Central memory CD8-positive, alpha-beta T cell (primary cell): ENCODE measurements at regions not wholly inside any gene's neighbourhood (a gene's known extent, or its start where the extent isn't known, plus 50 kb on each side); places are given as distances from the start of the nearest gene placed in this dataset.

Experiments used
- ATAC-seq: fragments of 150-1000 bp; cut with Tn5 transposase; replicated peaks from 2 replicates; pipeline ENCODE4 v1.10.0; 2022; ENCODE audit warnings: mild to moderate bottlenecking, moderate FRiP score, moderate number of reproducible peaks; ENCODE audit not compliant: poor library complexity, severe bottlenecking; ENCODE audit errors: extremely low read depth
- DNase-seq, 2 donors: peaks; one replicate each; pipeline ENCODE4 v3.0.0; 2021; ENCODE audit warnings: low spot score in 2 of 2
- H3K27ac Mint-ChIP-seq: one replicate; pipeline ENCODE4 v1.8.0; 2022; ENCODE audit warnings: low read depth, mild to moderate bottlenecking, moderate library complexity, mixed read lengths
- H3K27me3 Mint-ChIP-seq: one replicate; pipeline ENCODE4 v1.8.0; 2022; ENCODE audit warnings: mixed read lengths
- H3K36me3 Mint-ChIP-seq: one replicate; pipeline ENCODE4 v1.8.0; 2022; ENCODE audit warnings: mild to moderate bottlenecking, moderate library complexity, mixed read lengths; ENCODE audit not compliant: insufficient read depth
- H3K4me1 Mint-ChIP-seq: one replicate; pipeline ENCODE4 v1.8.0; 2022; ENCODE audit warnings: mixed read lengths
- H3K4me3 Mint-ChIP-seq: one replicate; pipeline ENCODE4 v1.8.0; 2022; ENCODE audit warnings: mild to moderate bottlenecking, moderate library complexity, mixed read lengths
- H3K9me3 Mint-ChIP-seq: one replicate; pipeline ENCODE4 v1.8.0; 2022; ENCODE audit warnings: mixed read lengths

GRCh38 chr5:61268871-61269270 lies 63.2 kb upstream of the ZSWIM6 start:
- H3K4me3 Mint-ChIP-seq: no peak overlapping the region
- ATAC-seq (no peak), DNase-seq (no peak)
- peaks cover 6% of the 10 kb centered on the region for H3K4me1 Mint-ChIP-seq
- no peak overlapping the region for H3K27ac Mint-ChIP-seq
- H3K36me3 Mint-ChIP-seq: no peaks in the 10 kb centered on the region
- peaks cover 27% of the 10 kb centered on the region for H3K27me3 Mint-ChIP-seq
- no peaks in the 10 kb centered on the region for H3K9me3 Mint-ChIP-seq

GRCh38 chr5:61270510-61271165 lies 61.4 kb upstream of the ZSWIM6 start:
- ATAC-seq: no peak
- Mint-ChIP-seq H3K4me3 (no peak overlapping the region), H3K27me3 (peaks cover 18% of the 10 kb centered on the region), H3K4me1 (peaks cover 6% of the 10 kb centered on the region), H3K36me3 (no peaks in the 10 kb centered on the region), H3K9me3 (no peaks in the 10 kb centered on the region), H3K27ac (no peak overlapping the region)
- no peak for DNase-seq

- DNase-seq (no peak), ATAC-seq (no peak)
- Mint-ChIP-seq H3K27ac (no peak overlapping the region), H3K4me3 (no peak overlapping the region), H3K27me3 (no peaks in the 10 kb centered on the region), H3K36me3 (no peaks in the 10 kb centered on the region), H3K4me1 (peaks cover 12% of the 10 kb centered on the region), H3K9me3 (no peaks in the 10 kb centered on the region)
Measured at GRCh38 chr5:61272688-61273087, 59.4 kb upstream of the ZSWIM6 start.

GRCh38 chr5:61273279-61273975 lies 58.6 kb upstream of the ZSWIM6 start:
- Mint-ChIP-seq H3K27ac (no peak overlapping the region), H3K36me3 (no peaks in the 10 kb centered on the region), H3K4me1 (peaks cover 12% of the 10 kb centered on the region), H3K4me3 (no peak overlapping the region), H3K9me3 (no peaks in the 10 kb centered on the region), H3K27me3 (no peaks in the 10 kb centered on the region)
- no peak for DNase-seq
- no peak for ATAC-seq

- ATAC-seq: no peak
- Mint-ChIP-seq H3K27me3 (no peaks in the 10 kb centered on the region), H3K9me3 (no peaks in the 10 kb centered on the region), H3K4me1 (peaks cover 6% of the 10 kb centered on the region), H3K4me3 (no peak overlapping the region), H3K27ac (no peak overlapping the region), H3K36me3 (no peaks in the 10 kb centered on the region)
- no peak for DNase-seq
Measured at GRCh38 chr5:61274511-61274911, 57.5 kb upstream of the ZSWIM6 start.

- ATAC-seq: no peak
- DNase-seq: no peak
- H3K36me3 Mint-ChIP-seq: no peaks in the 10 kb centered on the region
- no peaks in the 10 kb centered on the region for H3K27me3 Mint-ChIP-seq
- no peaks in the 10 kb centered on the region for H3K9me3 Mint-ChIP-seq
- no peak overlapping the region for H3K4me3 Mint-ChIP-seq
- H3K27ac Mint-ChIP-seq: no peak overlapping the region
- peaks cover 6% of the 10 kb centered on the region for H3K4me1 Mint-ChIP-seq
Measured at GRCh38 chr5:61275841-61276240, 56.2 kb upstream of the ZSWIM6 start.

GRCh38 chr5:61277190-61277589 lies 54.9 kb upstream of the ZSWIM6 start:
- Mint-ChIP-seq H3K4me3 (peak overlapping the region; percentile 16), H3K27ac (no peak overlapping the region), H3K27me3 (no peaks in the 10 kb centered on the region), H3K9me3 (no peaks in the 10 kb centered on the region), H3K36me3 (no peaks in the 10 kb centered on the region), H3K4me1 (peaks cover 6% of the 10 kb centered on the region)
- ATAC-seq (no peak), DNase-seq (no peak)

GRCh38 chr5:61277781-61278180 lies 54.3 kb upstream of the ZSWIM6 start:
- no peak overlapping the region for H3K27ac Mint-ChIP-seq
- DNase-seq (no peak), ATAC-seq (no peak)
- H3K4me3 Mint-ChIP-seq: peak overlapping the region; percentile 16
- H3K4me1 Mint-ChIP-seq: peaks cover 6% of the 10 kb centered on the region
- no peaks in the 10 kb centered on the region for H3K27me3 Mint-ChIP-seq
- no peaks in the 10 kb centered on the region for H3K36me3 Mint-ChIP-seq
- H3K9me3 Mint-ChIP-seq: no peaks in the 10 kb centered on the region

- H3K4me3 Mint-ChIP-seq: no peak overlapping the region
- ATAC-seq: no peak
Measured at GRCh38 chr5:61279725-61280124, 52.3 kb upstream of the ZSWIM6 start.

GRCh38 chr5:61280205-61280604 lies 51.9 kb upstream of the ZSWIM6 start:
- H3K27me3 Mint-ChIP-seq: no peaks in the 10 kb centered on the region
- no peak overlapping the region for H3K4me3 Mint-ChIP-seq
- no peaks in the 10 kb centered on the region for H3K36me3 Mint-ChIP-seq
- H3K9me3 Mint-ChIP-seq: no peaks in the 10 kb centered on the region
- DNase-seq (no peak), ATAC-seq (peak; percentile 52)
- H3K27ac Mint-ChIP-seq: no peak overlapping the region
- H3K4me1 Mint-ChIP-seq: peaks cover 6% of the 10 kb centered on the region

More at GRCh38 chr5:61279725-61280124, 52.3 kb upstream of the ZSWIM6 start:
- Mint-ChIP-seq H3K4me1 (peaks cover 6% of the 10 kb centered on the region), H3K27ac (no peak overlapping the region), H3K9me3 (no peaks in the 10 kb centered on the region), H3K27me3 (no peaks in the 10 kb centered on the region), H3K36me3 (no peaks in the 10 kb centered on the region)
- no peak for DNase-seq

- H3K4me1 Mint-ChIP-seq: peaks cover 6% of the 10 kb centered on the region
- H3K36me3 Mint-ChIP-seq: no peaks in the 10 kb centered on the region
- no peak overlapping the region for H3K27ac Mint-ChIP-seq
- H3K9me3 Mint-ChIP-seq: no peaks in the 10 kb centered on the region
- DNase-seq (no peak), ATAC-seq (peak; percentile 41)
- no peak overlapping the region for H3K4me3 Mint-ChIP-seq
- no peaks in the 10 kb centered on the region for H3K27me3 Mint-ChIP-seq
Measured at GRCh38 chr5:61280761-61281427, 51.2 kb upstream of the ZSWIM6 start.

- H3K27ac Mint-ChIP-seq: no peak overlapping the region
- no peaks in the 10 kb centered on the region for H3K9me3 Mint-ChIP-seq
- H3K4me3 Mint-ChIP-seq: no peak overlapping the region
- H3K36me3 Mint-ChIP-seq: no peaks in the 10 kb centered on the region
- no peaks in the 10 kb centered on the region for H3K27me3 Mint-ChIP-seq
- ATAC-seq: no peak
- peaks cover 6% of the 10 kb centered on the region for H3K4me1 Mint-ChIP-seq
- no peak for DNase-seq
Measured at GRCh38 chr5:61281686-61282085, 50.4 kb upstream of the ZSWIM6 start.
